Keratinocyte (primary cell): ENCODE measurements at regions not wholly inside any gene's neighbourhood (a gene's known extent, or its start where the extent isn't known, plus 50 kb on each side); places are given as distances from the start of the nearest gene placed in this dataset.

Experiments used
- DNase-seq: peaks from one replicate; pipeline ENCODE4 v3.0.0-alpha.2; 2011; ENCODE audit warnings: low read depth, missing footprints, low spot score
- FAIRE-seq: peaks from 2 replicates; lab custom pipeline; 2011; peaks lifted over from hg19 to GRCh38; lab: Jason Lieb, UNC
- H2AFZ ChIP-seq: 2 replicates; pipeline ENCODE4 v1.6.0; 2012; ENCODE audit warnings: low read length, control low read depth, inconsistent platforms; ENCODE audit not compliant: control insufficient read depth
- H3K27ac ChIP-seq: 2 replicates; pipeline ENCODE4 v1.5.1; 2011; ENCODE audit warnings: low read length; ENCODE audit not compliant: control insufficient read depth, insufficient read depth
- H3K27me3 ChIP-seq: 3 replicates; pipeline ENCODE4 v1.6.0; 2011; ENCODE audit warnings: low read length; ENCODE audit not compliant: control insufficient read depth, insufficient read depth; ENCODE audit errors: extremely low read depth
- H3K36me3 ChIP-seq, 2 experiments: 2 replicates in 1 of 2; 3 replicates in 1 of 2; pipeline ENCODE4 v1.5.1; 2011; ENCODE audit warnings: low read length in 2 of 2, mild to moderate bottlenecking in 1 of 2; ENCODE audit not compliant: control insufficient read depth in 2 of 2, insufficient read depth in 2 of 2; ENCODE audit errors: extremely low read depth in 1 of 2
- H3K4me1 ChIP-seq: 3 replicates; pipeline ENCODE4 v1.5.1; 2011; ENCODE audit warnings: low read length; ENCODE audit not compliant: control insufficient read depth, insufficient read depth; ENCODE audit errors: extremely low read depth
- H3K4me2 ChIP-seq: 3 replicates; pipeline ENCODE4 v1.6.0; 2011; ENCODE audit warnings: low read depth, low read length; ENCODE audit not compliant: control insufficient read depth, insufficient read depth; ENCODE audit errors: extremely low read depth
- H3K4me3 ChIP-seq, 3 experiments: fragments of 200-600 bp in 1 of 3; sonication (generic) in 1 of 3; 2 replicates in 2 of 3; 3 replicates in 1 of 3; pipeline ENCODE4 v1.5.1; 2011 to 2016; ENCODE audit warnings: low read length in 3 of 3, mild to moderate bottlenecking in 3 of 3, control low read depth in 2 of 3, inconsistent platforms in 1 of 3, low read depth in 1 of 3, mixed read lengths in 1 of 3, mixed run types in 1 of 3, moderate library complexity in 1 of 3; ENCODE audit not compliant: control insufficient read depth in 2 of 3, insufficient read depth in 2 of 3; ENCODE audit errors: extremely low read depth in 1 of 3
- H3K79me2 ChIP-seq: 2 replicates; pipeline ENCODE4 v1.6.0; 2012; ENCODE audit warnings: low read length; ENCODE audit not compliant: control insufficient read depth, insufficient read depth
- H3K9ac ChIP-seq: 3 replicates; pipeline ENCODE4 v1.6.0; 2011; ENCODE audit warnings: low read length; ENCODE audit not compliant: control insufficient read depth, insufficient read depth; ENCODE audit errors: extremely low read depth
- H3K9me1 ChIP-seq: 3 replicates; pipeline ENCODE4 v1.6.0; 2011; ENCODE audit warnings: low read length; ENCODE audit not compliant: control insufficient read depth, insufficient read depth; ENCODE audit errors: extremely low read depth
- H3K9me3 ChIP-seq: 2 replicates; pipeline ENCODE4 v1.5.1; 2012; ENCODE audit warnings: low read depth, low read length; ENCODE audit not compliant: control insufficient read depth
- H4K20me1 ChIP-seq: 3 replicates; pipeline ENCODE4 v1.6.0; 2011; ENCODE audit warnings: low read length; ENCODE audit not compliant: control insufficient read depth, insufficient read depth; ENCODE audit errors: extremely low read depth
- CTCF ChIP-seq, 3 experiments: IDR thresholded peaks in 1 of 3; conservative IDR thresholded peaks in 1 of 3; optimal IDR thresholded peaks in 1 of 3; 2 replicates in 2 of 3; 3 replicates in 1 of 3; pipeline versions ENCODE3 to v1.5.1; 2011; ENCODE audit warnings: low read length in 3 of 3, mild to moderate bottlenecking in 3 of 3, moderate library complexity in 2 of 3, control low read depth in 1 of 3, inconsistent platforms in 1 of 3; ENCODE audit not compliant: insufficient read depth in 2 of 3; ENCODE audit errors: extremely low read depth in 1 of 3
- EZH2 ChIP-seq: IDR thresholded peaks from one replicate; pipeline ENCODE4 v1.6.1; 2012; ENCODE audit warnings: inconsistent platforms, mild to moderate bottlenecking, low read length, moderate library complexity
- dilution Hi-C: fragments of 300-500 bp; cut with MboI; formaldehyde crosslinking; loops from one replicate; pipeline ENCODE4 v1.7.0; 2020; ENCODE audit warnings: low sequenced_read_pairs; ENCODE audit not compliant: extremely low pct_ligation_motif_present

DNA sequence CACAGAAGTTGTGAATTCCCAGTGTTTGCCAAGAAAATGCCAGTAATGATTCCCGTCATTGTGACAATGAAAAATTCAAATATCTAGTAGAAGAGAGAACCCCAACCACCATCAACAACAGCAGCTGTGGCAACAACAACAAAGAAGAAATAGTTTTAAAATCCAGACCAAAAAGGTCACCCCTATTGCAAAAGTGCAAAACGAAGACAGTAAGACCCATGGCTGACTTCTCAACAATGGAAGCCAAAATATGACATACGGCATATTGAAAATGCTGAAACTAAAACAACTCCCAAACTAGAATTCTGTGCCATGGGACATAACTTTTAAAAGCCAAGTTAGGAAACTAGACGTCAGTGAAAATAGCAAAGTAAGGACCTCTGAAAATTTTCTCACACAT lies 270.6 kb downstream of the IRX2 start:
- Histone ChIP-seq H4K20me1 (no peaks in the 10 kb centered on the region), H3K36me3 (no peaks in the 10 kb centered on the region), H3K9me3 (no peaks in the 10 kb centered on the region), H3K27ac (no peak overlapping the region), H3K4me3 (no peak overlapping the region), H3K9me1 (no peaks in the 10 kb centered on the region), H3K79me2 (no peaks in the 10 kb centered on the region), H3K9ac (no peak overlapping the region), H3K4me2 (no peak overlapping the region), H2AFZ (no peak overlapping the region), H3K27me3 (no peaks in the 10 kb centered on the region), H3K4me1 (no peaks in the 10 kb centered on the region)
- FAIRE-seq (no peak), DNase-seq (no peak)
- dilution Hi-C loops = no loop called here
- no peak for TF ChIP-seq CTCF (optimal IDR thresholded peaks at IDR 0.05 in 1 of 3, IDR thresholded peaks at IDR 0.05 in 1 of 3, conservative IDR thresholded peaks at IDR 0.05 in 1 of 3; ENCODE audit: extremely low read depth in 1 of 3, insufficient read depth in 2 of 3, low read length in 3 of 3)
- no peak for TF ChIP-seq EZH2

DNA sequence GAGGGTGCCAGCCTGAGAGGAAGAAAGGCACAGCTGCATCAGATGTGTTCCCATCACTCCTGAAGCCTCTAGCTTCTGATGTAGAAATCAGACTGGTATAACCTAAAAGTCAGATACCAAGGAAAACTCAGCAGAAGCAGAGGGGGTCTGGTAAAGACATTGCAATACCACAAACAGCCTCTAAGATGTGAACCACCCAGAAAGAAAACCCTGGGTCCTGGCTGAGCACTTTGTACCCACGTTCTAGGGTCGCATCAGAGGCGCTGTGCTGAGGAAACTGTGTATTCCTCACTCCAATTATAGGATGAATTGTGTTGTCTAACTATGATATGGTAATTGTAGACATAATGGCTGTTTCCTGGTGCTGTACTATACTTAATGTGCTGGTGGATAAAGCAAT lies 275.6 kb downstream of the IRX2 start:
- dilution Hi-C loops = no loop called here
- Histone ChIP-seq H3K9me1 (no peaks in the 10 kb centered on the region), H3K4me1 (no peaks in the 10 kb centered on the region), H2AFZ (no peak overlapping the region), H3K9me3 (no peaks in the 10 kb centered on the region), H3K79me2 (no peaks in the 10 kb centered on the region), H3K9ac (no peak overlapping the region), H3K4me2 (no peak overlapping the region), H3K27ac (no peak overlapping the region), H3K4me3 (no peak overlapping the region), H3K36me3 (no peaks in the 10 kb centered on the region), H3K27me3 (no peaks in the 10 kb centered on the region), H4K20me1 (no peaks in the 10 kb centered on the region)
- no peak for TF ChIP-seq CTCF (optimal IDR thresholded peaks at IDR 0.05 in 1 of 3, IDR thresholded peaks at IDR 0.05 in 1 of 3, conservative IDR thresholded peaks at IDR 0.05 in 1 of 3; ENCODE audit: extremely low read depth in 1 of 3, insufficient read depth in 2 of 3, low read length in 3 of 3)
- TF ChIP-seq EZH2 = no peak
- no peak for FAIRE-seq
- DNase-seq = no peak
